Keratinocyte (primary cell): ENCODE measurements at regions not wholly inside any gene's neighbourhood (a gene's known extent, or its start where the extent isn't known, plus 50 kb on each side); places are given as distances from the start of the nearest gene placed in this dataset.

Experiments
- CTCF ChIP-seq, 3 experiments: IDR thresholded peaks in 1 of 3; conservative IDR thresholded peaks in 1 of 3; optimal IDR thresholded peaks in 1 of 3; 2 replicates in 2 of 3; 3 replicates in 1 of 3; pipeline versions ENCODE3 to v1.5.1; 2011; ENCODE audit warnings: low read length in 3 of 3, mild to moderate bottlenecking in 3 of 3, moderate library complexity in 2 of 3, control low read depth in 1 of 3, inconsistent platforms in 1 of 3; ENCODE audit not compliant: insufficient read depth in 2 of 3; ENCODE audit errors: extremely low read depth in 1 of 3
- EZH2 ChIP-seq: IDR thresholded peaks from one replicate; pipeline ENCODE4 v1.6.1; 2012; ENCODE audit warnings: inconsistent platforms, mild to moderate bottlenecking, low read length, moderate library complexity

- no peak for TF ChIP-seq EZH2
- no peak for TF ChIP-seq CTCF (optimal IDR thresholded peaks at IDR 0.05 in 1 of 3, IDR thresholded peaks at IDR 0.05 in 1 of 3, conservative IDR thresholded peaks at IDR 0.05 in 1 of 3; ENCODE audit: extremely low read depth in 1 of 3, insufficient read depth in 2 of 3, low read length in 3 of 3)
Observed at GRCh38 chr21:35504951-35505466, 455.9 kb upstream of the RUNX1 start.
